GM19193 (cell line): ENCODE measurements at regions not wholly inside any gene's neighbourhood (a gene's known extent, or its start where the extent isn't known, plus 50 kb on each side); places are given as distances from the start of the nearest gene placed in this dataset.

Experiments
- POLR2A ChIP-seq: IDR thresholded peaks from 4 replicates; pipeline ENCODE4 v1.6.1; 2011; ENCODE audit not compliant: insufficient read depth, insufficient read length; ENCODE audit errors: extremely low read depth

DNA sequence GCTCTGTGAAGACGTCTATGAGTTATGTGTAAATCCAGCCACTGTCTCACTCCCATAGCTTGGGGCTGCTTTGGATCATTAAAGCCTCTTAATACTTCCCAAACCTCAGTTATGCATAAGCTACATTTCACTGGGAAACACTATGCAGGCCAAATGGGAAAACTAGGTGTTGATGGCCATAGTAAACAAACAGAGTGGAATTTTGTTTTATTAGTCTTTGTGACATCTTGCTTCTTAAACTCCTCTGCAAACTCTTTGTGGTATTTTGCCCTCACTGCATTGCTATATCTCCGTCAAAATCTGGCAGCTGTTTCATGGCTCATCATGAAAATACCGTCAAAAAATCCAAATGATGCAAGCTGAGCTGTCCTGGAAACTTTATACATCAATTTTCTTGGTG, 167.2 kb upstream of the HMHB1 start:
- TF ChIP-seq POLR2A: no peak

GRCh38 chr5:143642791-143643190, 169.2 kb upstream of the HMHB1 start:
- TF ChIP-seq POLR2A: no peak

- no peak for TF ChIP-seq POLR2A
These were observed 170.2 kb upstream of the HMHB1 start for GRCh38 chr5:143641549-143642355.

- TF ChIP-seq POLR2A: no peak
These were observed 173.3 kb upstream of the HMHB1 start for GRCh38 chr5:143638654-143639053.

DNA sequence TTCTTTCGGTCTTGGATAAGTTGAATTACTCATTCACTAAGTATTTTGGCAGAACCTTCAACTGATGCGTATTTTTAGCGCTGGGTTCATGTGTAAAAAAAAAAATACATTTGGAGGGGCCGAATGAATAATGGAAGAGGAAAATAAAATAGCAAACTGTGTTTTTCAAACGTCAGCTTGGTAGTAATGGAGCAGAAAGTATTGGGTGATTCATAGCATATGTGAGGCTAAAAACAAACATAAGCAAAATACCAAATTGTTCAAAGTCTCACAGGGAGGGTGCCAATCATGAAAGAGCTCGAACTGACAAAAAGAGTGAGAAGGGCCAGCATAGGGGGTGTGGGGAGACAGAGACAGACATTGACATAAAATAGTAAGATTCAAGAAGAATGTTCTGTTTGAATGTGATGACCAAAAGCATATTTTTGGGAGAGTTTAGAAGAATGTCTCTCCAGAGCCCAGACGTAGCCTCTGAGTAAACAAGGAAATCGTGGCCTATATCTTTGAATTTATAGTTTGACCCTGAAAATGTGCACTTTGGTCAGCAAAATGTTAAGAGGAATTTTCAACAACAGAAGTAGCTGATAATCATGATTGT, 174.9 kb upstream of the HMHB1 start:
- no peak for TF ChIP-seq POLR2A

DNA sequence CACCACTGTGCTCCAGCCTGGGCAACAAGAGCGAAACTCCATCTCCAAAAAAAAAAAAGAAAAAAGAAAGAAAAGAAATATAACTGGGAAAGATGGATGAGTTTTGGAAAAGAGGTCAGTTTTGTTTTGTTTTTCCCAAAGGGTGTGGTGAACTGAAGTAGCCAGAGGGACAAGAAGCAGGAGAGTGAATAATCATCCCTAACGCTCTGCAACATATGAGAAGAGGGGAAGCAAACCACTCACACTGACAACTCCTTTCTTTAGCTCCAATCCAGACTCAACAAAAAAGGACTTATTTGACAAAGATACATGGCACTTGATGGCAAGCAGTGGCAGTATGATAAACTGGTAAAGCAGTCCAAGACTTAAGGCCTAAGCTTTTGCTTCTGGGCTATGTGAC, 176.1 kb upstream of the HMHB1 start:
- TF ChIP-seq POLR2A: no peak

GRCh38 chr5:143635146-143635752, 176.7 kb upstream of the HMHB1 start:
- no peak for TF ChIP-seq POLR2A

DNA sequence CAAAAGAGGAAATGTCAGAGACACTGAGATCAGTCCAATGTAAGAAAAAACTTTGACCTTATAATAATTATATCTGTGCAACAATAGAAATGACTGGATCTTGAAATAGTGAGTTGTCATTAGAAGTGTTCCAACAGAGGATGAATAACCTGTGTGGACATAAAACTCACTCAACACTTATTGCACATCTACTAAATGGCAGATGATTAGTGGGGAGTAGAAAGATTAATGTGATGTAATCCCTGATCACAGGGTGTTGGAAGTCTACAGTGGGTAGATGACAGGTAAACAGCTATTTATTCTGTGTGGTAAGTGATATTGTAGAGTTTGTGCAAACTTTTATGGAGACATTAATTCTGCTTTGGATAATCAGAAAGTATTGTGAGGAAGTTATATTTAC, 177.3 kb upstream of the HMHB1 start:
- TF ChIP-seq POLR2A: no peak

- no peak for TF ChIP-seq POLR2A
These were observed 181.9 kb upstream of the HMHB1 start for GRCh38 chr5:143629871-143630659.

GRCh38 chr5:143624465-143624864, 187.5 kb upstream of the HMHB1 start:
- TF ChIP-seq POLR2A: no peak

DNA sequence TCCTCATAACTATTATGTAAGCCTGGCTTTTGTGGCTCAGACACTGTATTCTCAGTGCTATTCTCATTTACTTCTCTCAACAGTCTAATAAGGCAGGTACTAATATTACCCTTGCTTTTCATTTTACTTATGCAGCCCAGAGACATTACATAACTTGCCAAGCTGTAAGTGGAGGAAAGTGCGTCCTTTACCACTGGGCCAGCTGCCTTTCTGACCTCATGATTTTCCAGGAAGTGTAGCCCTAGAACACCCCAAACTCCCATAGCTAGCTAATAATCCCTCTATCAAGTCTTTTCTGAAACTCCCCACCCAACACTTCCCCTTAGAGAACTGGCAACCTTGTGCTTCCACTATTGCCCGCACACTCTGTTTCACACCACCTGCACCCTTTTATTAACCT, 192.9 kb upstream of the HMHB1 start:
- no peak for TF ChIP-seq POLR2A

DNA sequence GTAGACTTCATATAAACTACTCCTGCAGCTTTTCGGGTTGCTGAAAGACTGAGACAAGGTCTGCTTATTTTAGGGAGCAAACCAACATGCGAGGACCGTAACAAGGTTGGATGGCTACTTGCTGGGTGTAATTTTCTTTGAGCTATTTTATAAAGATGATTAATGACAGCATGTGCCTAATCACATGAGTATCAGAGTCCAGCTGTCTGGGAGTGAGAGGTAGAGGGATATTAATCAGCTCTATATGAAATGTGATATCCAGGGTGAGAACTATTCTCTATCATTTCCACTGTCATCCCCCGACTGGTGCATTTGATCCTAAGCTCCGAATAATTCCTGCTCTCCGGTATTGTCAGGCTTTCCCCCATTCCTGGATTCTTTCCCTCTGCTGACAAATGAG, 193.8 kb upstream of the HMHB1 start:
- no peak for TF ChIP-seq POLR2A

DNA sequence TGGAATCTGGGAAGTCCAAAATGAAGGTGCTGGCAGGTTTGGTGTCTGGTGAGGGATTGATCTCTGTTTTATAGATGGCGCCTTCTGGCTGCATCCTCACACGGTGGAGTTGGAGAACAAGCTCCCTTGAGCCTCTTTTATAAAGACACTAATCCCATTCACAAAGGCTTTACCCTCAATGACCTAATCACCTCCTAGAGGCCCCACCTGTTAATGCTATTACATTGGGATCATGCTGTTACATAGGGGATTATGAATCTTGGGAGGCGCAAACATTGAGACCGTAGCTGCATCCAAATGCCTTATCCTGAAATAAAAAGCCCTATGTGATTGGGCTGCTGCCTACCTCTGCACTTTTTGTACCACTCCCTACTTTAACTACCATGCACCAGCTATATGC, 197.1 kb upstream of the HMHB1 start:
- TF ChIP-seq POLR2A: no peak

GRCh38 chr5:143613329-143613728, 198.6 kb upstream of the HMHB1 start:
- no peak for TF ChIP-seq POLR2A

- TF ChIP-seq POLR2A: no peak
These were observed 201.0 kb upstream of the HMHB1 start for GRCh38 chr5:143610946-143611345.

- TF ChIP-seq POLR2A: no peak
These were observed 202.7 kb upstream of the NR3C1 start for GRCh38 chr5:143606043-143606752.
